ENCODE measurements at regions not wholly inside any gene's neighbourhood (a gene's known extent, or its start where the extent isn't known, plus 50 kb on each side); places are given as distances from the start of the nearest gene placed in this dataset.

DNA sequence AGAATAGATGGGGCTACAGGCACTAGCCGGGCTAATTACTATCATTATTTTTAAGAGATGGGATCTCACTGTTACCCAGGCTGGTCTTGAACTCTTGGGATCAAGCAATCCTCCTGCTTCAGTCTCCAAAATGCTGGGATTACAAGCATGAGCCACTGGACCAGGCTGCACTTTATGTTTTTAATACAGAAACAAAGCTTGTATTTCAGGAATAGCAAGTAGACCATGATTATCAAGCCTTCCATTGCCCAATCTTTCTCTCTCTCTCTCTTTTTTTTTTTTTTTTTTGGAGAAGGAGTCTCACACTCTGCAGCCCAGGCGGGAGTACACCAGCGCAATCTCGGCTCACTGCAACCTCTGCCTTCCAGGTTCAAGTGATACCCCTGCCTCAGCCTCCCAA, 75.4 kb downstream of the MDH2 start:
- TF ChIP-seq, protein P1, sequence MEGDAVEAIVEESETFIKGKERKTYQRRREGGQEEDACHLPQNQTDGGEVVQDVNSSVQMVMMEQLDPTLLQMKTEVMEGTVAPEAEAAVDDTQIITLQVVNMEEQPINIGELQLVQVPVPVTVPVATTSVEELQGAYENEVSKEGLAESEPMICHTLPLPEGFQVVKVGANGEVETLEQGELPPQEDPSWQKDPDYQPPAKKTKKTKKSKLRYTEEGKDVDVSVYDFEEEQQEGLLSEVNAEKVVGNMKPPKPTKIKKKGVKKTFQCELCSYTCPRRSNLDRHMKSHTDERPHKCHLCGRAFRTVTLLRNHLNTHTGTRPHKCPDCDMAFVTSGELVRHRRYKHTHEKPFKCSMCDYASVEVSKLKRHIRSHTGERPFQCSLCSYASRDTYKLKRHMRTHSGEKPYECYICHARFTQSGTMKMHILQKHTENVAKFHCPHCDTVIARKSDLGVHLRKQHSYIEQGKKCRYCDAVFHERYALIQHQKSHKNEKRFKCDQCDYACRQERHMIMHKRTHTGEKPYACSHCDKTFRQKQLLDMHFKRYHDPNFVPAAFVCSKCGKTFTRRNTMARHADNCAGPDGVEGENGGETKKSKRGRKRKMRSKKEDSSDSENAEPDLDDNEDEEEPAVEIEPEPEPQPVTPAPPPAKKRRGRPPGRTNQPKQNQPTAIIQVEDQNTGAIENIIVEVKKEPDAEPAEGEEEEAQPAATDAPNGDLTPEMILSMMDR (IDR thresholded peaks at IDR 0.05): no peak
- TF ChIP-seq POLR2A (IDR thresholded peaks at IDR 0.05): no peak

Measured in adrenal gland (tissue), 5 donors.